ENCODE measurements at regions not wholly inside any gene's neighbourhood (a gene's known extent, or its start where the extent isn't known, plus 50 kb on each side); places are given as distances from the start of the nearest gene placed in this dataset.

DNA sequence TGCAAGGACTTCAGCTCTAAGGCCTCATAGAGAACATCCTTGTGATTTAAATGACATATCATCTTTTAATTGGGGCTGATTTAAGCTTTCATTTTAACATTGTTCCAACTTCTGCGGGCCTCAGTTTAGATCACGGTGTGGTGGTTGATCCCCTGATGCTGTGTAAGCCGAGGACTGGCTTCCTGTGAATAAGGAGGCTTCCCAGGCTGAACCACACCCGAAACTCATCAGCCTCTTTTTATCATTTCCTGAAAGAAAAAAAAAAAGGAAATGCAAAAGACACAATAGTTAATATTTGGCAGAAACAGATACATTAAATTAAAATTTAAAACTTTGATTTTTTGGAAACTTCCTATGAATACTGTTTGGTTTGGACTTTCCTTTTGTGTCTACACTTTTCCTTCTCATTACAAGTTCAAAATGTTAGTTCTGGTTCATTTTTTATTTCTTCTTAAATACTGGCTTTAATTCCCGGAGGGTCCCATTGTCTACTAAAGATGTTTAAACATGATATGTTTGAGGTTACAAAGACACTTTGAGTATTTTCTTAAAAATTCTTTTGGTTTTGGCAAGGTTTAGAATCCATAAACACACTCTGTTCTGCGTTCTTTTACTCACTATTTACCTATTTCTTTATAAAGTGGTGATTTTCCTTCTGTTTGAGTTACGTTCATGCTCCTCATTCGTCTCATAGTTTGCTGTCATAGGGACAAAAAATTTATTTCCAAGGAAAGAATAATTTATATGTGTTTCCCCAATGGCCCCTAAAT lies 230.0 kb upstream of the SULF2 start:
- no peaks in the 10 kb centered on the region for H3K4me1 ChIP-seq (ENCODE audit: control insufficient read depth in 1 of 2, insufficient read depth in 1 of 2, low read depth in 1 of 2, low read length in 1 of 2)
- no peak overlapping the region for H3K27ac ChIP-seq
- H3K27me3 ChIP-seq: no peaks in the 10 kb centered on the region
- H3K36me3 ChIP-seq: no peaks in the 10 kb centered on the region
- no peaks in the 10 kb centered on the region for H3K9me3 ChIP-seq
- no peak overlapping the region for H3K4me3 ChIP-seq (ENCODE audit: low read depth in 1 of 2, low read length in 1 of 2)
- TF ChIP-seq, protein P1, sequence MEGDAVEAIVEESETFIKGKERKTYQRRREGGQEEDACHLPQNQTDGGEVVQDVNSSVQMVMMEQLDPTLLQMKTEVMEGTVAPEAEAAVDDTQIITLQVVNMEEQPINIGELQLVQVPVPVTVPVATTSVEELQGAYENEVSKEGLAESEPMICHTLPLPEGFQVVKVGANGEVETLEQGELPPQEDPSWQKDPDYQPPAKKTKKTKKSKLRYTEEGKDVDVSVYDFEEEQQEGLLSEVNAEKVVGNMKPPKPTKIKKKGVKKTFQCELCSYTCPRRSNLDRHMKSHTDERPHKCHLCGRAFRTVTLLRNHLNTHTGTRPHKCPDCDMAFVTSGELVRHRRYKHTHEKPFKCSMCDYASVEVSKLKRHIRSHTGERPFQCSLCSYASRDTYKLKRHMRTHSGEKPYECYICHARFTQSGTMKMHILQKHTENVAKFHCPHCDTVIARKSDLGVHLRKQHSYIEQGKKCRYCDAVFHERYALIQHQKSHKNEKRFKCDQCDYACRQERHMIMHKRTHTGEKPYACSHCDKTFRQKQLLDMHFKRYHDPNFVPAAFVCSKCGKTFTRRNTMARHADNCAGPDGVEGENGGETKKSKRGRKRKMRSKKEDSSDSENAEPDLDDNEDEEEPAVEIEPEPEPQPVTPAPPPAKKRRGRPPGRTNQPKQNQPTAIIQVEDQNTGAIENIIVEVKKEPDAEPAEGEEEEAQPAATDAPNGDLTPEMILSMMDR (IDR thresholded peaks at IDR 0.05): no peak

GRCh38 chr20:48012401-48012974 lies 227.2 kb upstream of the SULF2 start:
- Histone ChIP-seq H3K4me1 (ENCODE audit: control insufficient read depth in 1 of 2, insufficient read depth in 1 of 2, low read depth in 1 of 2, low read length in 1 of 2) (no peaks in the 10 kb centered on the region), H3K9me3 (no peaks in the 10 kb centered on the region), H3K4me3 (ENCODE audit: low read depth in 1 of 2, low read length in 1 of 2) (no peak overlapping the region), H3K27ac (no peak overlapping the region), H3K27me3 (peaks cover 3% of the 10 kb centered on the region), H3K36me3 (no peaks in the 10 kb centered on the region)
- TF ChIP-seq, protein P1 (IDR thresholded peaks at IDR 0.05): no peak

DNA sequence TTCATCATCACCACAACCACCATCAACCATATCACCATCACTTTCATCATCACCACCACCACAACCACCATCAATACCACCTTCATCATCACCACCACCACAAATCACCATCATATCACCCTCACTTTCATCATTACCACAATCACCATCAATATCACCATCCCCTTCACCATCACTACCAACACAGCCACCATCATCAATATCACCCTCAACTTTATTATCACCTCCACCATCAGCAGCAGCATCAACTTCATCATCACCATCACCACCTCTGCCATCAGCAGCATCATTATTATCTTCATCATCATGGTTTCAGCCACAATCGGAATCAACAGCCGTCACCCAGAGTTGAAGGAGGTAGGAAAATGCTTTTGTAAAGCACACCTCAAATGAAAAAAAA lies 225.7 kb upstream of the SULF2 start:
- Histone ChIP-seq H3K27me3 (peaks cover 18% of the 10 kb centered on the region), H3K9me3 (no peaks in the 10 kb centered on the region), H3K4me1 (ENCODE audit: control insufficient read depth in 1 of 2, insufficient read depth in 1 of 2, low read depth in 1 of 2, low read length in 1 of 2) (no peaks in the 10 kb centered on the region), H3K4me3 (ENCODE audit: low read depth in 1 of 2, low read length in 1 of 2) (no peak overlapping the region), H3K36me3 (no peaks in the 10 kb centered on the region), H3K27ac (no peak overlapping the region)
- TF ChIP-seq, protein P1 (IDR thresholded peaks at IDR 0.05): no peak

DNA sequence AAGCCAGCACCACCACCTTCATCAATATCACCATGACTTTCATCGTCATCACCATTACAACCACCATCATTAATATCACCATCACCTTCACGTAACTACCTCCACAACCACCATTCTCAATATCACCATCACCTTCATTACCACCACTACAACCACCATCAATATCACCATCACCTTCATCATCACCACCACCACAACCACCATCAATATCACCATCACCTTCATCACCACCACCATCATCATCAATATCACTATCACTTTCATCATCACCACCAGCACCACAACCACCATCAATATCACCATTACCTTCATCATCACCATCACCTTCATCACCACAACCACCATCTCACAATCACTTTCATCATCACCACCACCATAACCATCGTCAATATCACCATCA lies 225.3 kb upstream of the SULF2 start:
- no peaks in the 10 kb centered on the region for H3K36me3 ChIP-seq
- H3K27ac ChIP-seq: no peak overlapping the region
- no peaks in the 10 kb centered on the region for H3K9me3 ChIP-seq
- TF ChIP-seq, protein P1 (IDR thresholded peaks at IDR 0.05): no peak
- H3K27me3 ChIP-seq: peaks cover 22% of the 10 kb centered on the region
- no peak overlapping the region for H3K4me3 ChIP-seq (ENCODE audit: low read depth in 1 of 2, low read length in 1 of 2)
- H3K4me1 ChIP-seq (ENCODE audit: control insufficient read depth in 1 of 2, insufficient read depth in 1 of 2, low read depth in 1 of 2, low read length in 1 of 2): no peaks in the 10 kb centered on the region

DNA sequence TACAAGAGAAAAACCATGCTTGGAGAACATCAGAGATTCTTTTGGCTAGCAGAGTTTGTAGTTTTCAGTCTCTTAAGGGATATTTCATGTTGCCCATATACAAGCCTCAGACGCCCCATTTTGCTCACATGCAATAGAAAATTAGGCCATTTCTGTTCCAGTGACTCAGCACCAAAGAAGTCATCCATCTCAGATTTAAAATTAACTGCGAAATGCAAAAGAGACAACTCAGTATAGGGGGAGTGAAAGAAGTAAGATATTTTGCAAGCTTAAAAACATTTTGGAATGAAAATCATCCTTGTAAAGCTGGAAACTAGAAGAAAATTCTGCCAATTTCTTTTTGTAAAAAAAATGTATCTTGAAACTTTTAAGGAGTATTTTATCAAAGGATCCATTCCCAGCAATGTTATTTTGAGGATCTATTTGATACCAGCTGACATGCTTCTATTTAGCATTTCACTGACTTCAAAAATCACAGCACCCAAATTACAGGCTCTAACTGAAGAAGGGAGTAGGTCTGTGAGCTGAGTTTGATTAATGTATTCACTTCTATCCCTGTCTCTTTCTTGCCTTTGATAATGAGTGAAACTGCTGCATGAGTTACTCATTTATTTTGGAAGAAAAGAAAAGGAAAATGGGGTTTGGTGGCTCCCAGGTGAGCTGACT lies 223.7 kb upstream of the SULF2 start:
- no peaks in the 10 kb centered on the region for H3K9me3 ChIP-seq
- H3K4me1 ChIP-seq (ENCODE audit: control insufficient read depth in 1 of 2, insufficient read depth in 1 of 2, low read depth in 1 of 2, low read length in 1 of 2): no peaks in the 10 kb centered on the region
- H3K27ac ChIP-seq: no peak overlapping the region
- peaks cover 22% of the 10 kb centered on the region for H3K27me3 ChIP-seq
- no peak overlapping the region for H3K4me3 ChIP-seq (ENCODE audit: low read depth in 1 of 2, low read length in 1 of 2)
- H3K36me3 ChIP-seq: no peaks in the 10 kb centered on the region
- TF ChIP-seq, protein P1 (IDR thresholded peaks at IDR 0.05): no peak
